SK-N-SH (cell line): ENCODE measurements at regions not wholly inside any gene's neighbourhood (a gene's known extent, or its start where the extent isn't known, plus 50 kb on each side); places are given as distances from the start of the nearest gene placed in this dataset.

ENCODE experiments used
- CTCF ChIA-PET: fragments of 300-600, 350-600 bp; formaldehyde crosslinking; extraction: SDS; loops from one replicate; lab custom pipeline; 2021; lab: Yijun Ruan, JAX
- POLR2A ChIA-PET: fragments of 350-600 bp; sonication (Branson Sonifier 250); formaldehyde crosslinking; extraction: SDS; loops from one replicate; lab custom pipeline; 2020; ENCODE audit warnings: antibody characterized with exemption, inconsistent platforms; lab: Yijun Ruan, JAX
- DNase-seq: peaks from one replicate; pipeline ENCODE4 v3.0.0; 2012
- H2AFZ ChIP-seq: fragments of 200-600 bp; sonication (generic); 2 replicates; pipeline ENCODE4 v1.8.1; 2016; ENCODE audit warnings: antibody characterized with exemption, mild to moderate bottlenecking, low read depth
- H3F3A ChIP-seq: fragments of 200-600 bp; sonication (generic); replicated peaks from 2 replicates; pipeline ENCODE3; 2016; ENCODE audit warnings: antibody characterized with exemption, mild to moderate bottlenecking; ENCODE audit not compliant: insufficient read depth
- H3K27ac ChIP-seq, 2 experiments: fragments of 200-500 bp in 1 of 2; fragments of 200-600 bp in 1 of 2; sonication (Bioruptor generic) in 1 of 2; sonication (generic), shearing (Covaris generic) in 1 of 2; 2 replicates each; pipeline versions ENCODE4 v1.5.1 to v1.6.1; 2014 to 2016; ENCODE audit warnings: low read depth in 2 of 2, inconsistent platforms in 1 of 2, low read length in 1 of 2, mild to moderate bottlenecking in 1 of 2, mixed read lengths in 1 of 2
- H3K27me3 ChIP-seq: fragments of 200-600 bp; sonication (generic), shearing (Covaris generic); 2 replicates; pipeline ENCODE4 v1.6.1; 2016; ENCODE audit warnings: mixed run types; ENCODE audit not compliant: insufficient read depth
- H3K36me3 ChIP-seq, 2 experiments: fragments of 200-500 bp in 1 of 2; fragments of 200-600 bp in 1 of 2; sonication (Bioruptor generic) in 1 of 2; sonication (generic) in 1 of 2; replicated peaks in 1 of 2; 2 replicates each; pipeline versions ENCODE3 to v1.5.1; 2014 to 2016; ENCODE audit warnings: low read length in 1 of 2, mild to moderate bottlenecking in 1 of 2; ENCODE audit not compliant: insufficient read depth in 2 of 2, control insufficient read depth in 1 of 2
- H3K4me1 ChIP-seq, 2 experiments: fragments of 200-500 bp in 1 of 2; fragments of 200-600 bp in 1 of 2; sonication (Bioruptor generic) in 1 of 2; sonication (generic), shearing (Covaris generic) in 1 of 2; 2 replicates each; pipeline versions ENCODE4 v1.5.1 to v1.6.1; 2014 to 2016; ENCODE audit warnings: low read depth in 1 of 2, low read length in 1 of 2, mixed run types in 1 of 2; ENCODE audit not compliant: insufficient read depth in 2 of 2, control insufficient read depth in 1 of 2
- H3K4me2 ChIP-seq: fragments of 200-600 bp; sonication (generic), shearing (Covaris generic); 2 replicates; pipeline ENCODE4 v1.6.1; 2017; ENCODE audit warnings: mixed run types
- H3K4me3 ChIP-seq, 2 experiments: fragments of 200-500 bp in 1 of 2; fragments of 200-600 bp in 1 of 2; sonication (Bioruptor generic) in 1 of 2; sonication (generic), shearing (Covaris generic) in 1 of 2; 2 replicates each; pipeline versions ENCODE4 v1.5.1 to v1.8.1; 2014 to 2016; ENCODE audit warnings: low read depth in 2 of 2, inconsistent platforms in 1 of 2, low read length in 1 of 2, mild to moderate bottlenecking in 1 of 2, mixed read lengths in 1 of 2, moderate library complexity in 1 of 2
- H3K79me2 ChIP-seq: fragments of 200-600 bp; sonication (generic); 2 replicates; pipeline ENCODE4 v1.8.1; 2017; ENCODE audit warnings: mild to moderate bottlenecking; ENCODE audit not compliant: insufficient read depth
- H3K9ac ChIP-seq: fragments of 200-600 bp; sonication (generic); 2 replicates; pipeline ENCODE4 v1.6.1; 2017; ENCODE audit warnings: mixed run types
- H3K9me2 ChIP-seq: fragments of 200-600 bp; sonication (generic); 2 replicates; pipeline ENCODE4 v1.6.1; 2017; ENCODE audit warnings: mixed run types
- H3K9me3 ChIP-seq: fragments of 200-600 bp; sonication (generic); 2 replicates; pipeline ENCODE4 v1.6.1; 2017; ENCODE audit warnings: mixed run types, mild to moderate bottlenecking, moderate library complexity
- H4K20me1 ChIP-seq: fragments of 200-600 bp; sonication (generic); 2 replicates; pipeline ENCODE4 v1.6.1; 2017; ENCODE audit warnings: mild to moderate bottlenecking, mixed run types; ENCODE audit not compliant: insufficient read depth
- EZH2phosphoT487 ChIP-seq: fragments of 200-600 bp; sonication (generic); IDR thresholded peaks from 2 replicates; pipeline ENCODE4 v1.6.1; 2017; ENCODE audit warnings: low read depth, mixed run types, mild to moderate bottlenecking, antibody characterized with exemption, moderate library complexity, borderline replicate concordance
- FOXJ3 ChIP-seq: sonication (generic); formaldehyde crosslinking; IDR thresholded peaks from 2 replicates; pipeline ENCODE4 v1.5.1; 2020; ENCODE audit warnings: mild to moderate bottlenecking, missing genetic modification reagents
- JUND ChIP-seq: IDR thresholded peaks from 2 replicates; pipeline ENCODE4 v1.4.0; 2012
- MAX ChIP-seq: IDR thresholded peaks from 2 replicates; pipeline ENCODE4 v1.4.0; 2012; ENCODE audit warnings: low read depth
- MEF2A ChIP-seq: IDR thresholded peaks from 2 replicates; pipeline ENCODE4 v1.4.0; 2012; ENCODE audit warnings: low read depth, borderline replicate concordance
- NFIC ChIP-seq: IDR thresholded peaks from 2 replicates; pipeline ENCODE4 v1.4.0; 2012; ENCODE audit warnings: borderline replicate concordance
- NRF1 ChIP-seq: IDR thresholded peaks from 2 replicates; pipeline ENCODE4 v1.6.1; 2012; ENCODE audit warnings: low read depth, mild to moderate bottlenecking, low read length
- POLR2AphosphoS5 ChIP-seq: IDR thresholded peaks from 2 replicates; pipeline ENCODE4 v1.6.1; 2012; ENCODE audit warnings: low read depth, low read length
- RAD21 ChIP-seq: IDR thresholded peaks from 2 replicates; pipeline ENCODE4 v1.6.1; 2012; ENCODE audit warnings: mild to moderate bottlenecking, low read length
- REST ChIP-seq: IDR thresholded peaks from 2 replicates; pipeline ENCODE4 v1.6.1; 2012; ENCODE audit warnings: mild to moderate bottlenecking, low read depth, low read length, moderate library complexity
- RXRA ChIP-seq: IDR thresholded peaks from 2 replicates; pipeline ENCODE4 v1.4.0; 2012; ENCODE audit warnings: low read depth, mild to moderate bottlenecking, borderline replicate concordance
- SMC3 ChIP-seq: IDR thresholded peaks from 2 replicates; pipeline ENCODE4 v1.6.1; 2012; ENCODE audit warnings: low read depth, low read length, improper control_type of control experiment
- TCF12 ChIP-seq: IDR thresholded peaks from 2 replicates; pipeline ENCODE4 v1.4.0; 2012
- TEAD4 ChIP-seq: IDR thresholded peaks from 2 replicates; pipeline ENCODE4 v1.4.0; 2012; ENCODE audit warnings: mild to moderate bottlenecking, borderline replicate concordance; ENCODE audit not compliant: insufficient read depth
- USF1 ChIP-seq: IDR thresholded peaks from 2 replicates; pipeline ENCODE4 v1.4.0; 2012; ENCODE audit warnings: low read depth, borderline replicate concordance
- USF2 ChIP-seq: fragments of 150-350 bp; IDR thresholded peaks from 2 replicates; pipeline ENCODE4 v1.6.1; 2017; ENCODE audit warnings: antibody characterized with exemption, low read length, low read depth, borderline replicate concordance
- YY1 ChIP-seq: IDR thresholded peaks from 2 replicates; pipeline ENCODE4 v1.4.0; 2012; ENCODE audit warnings: low read depth, mild to moderate bottlenecking
- ZBTB33 ChIP-seq: IDR thresholded peaks from 2 replicates; pipeline ENCODE4 v1.4.0; 2012; ENCODE audit warnings: low read depth, borderline replicate concordance
- WGBS: methylation state at CpG from one replicate; pipeline ENCODE4 v1.1.6; 2017; ENCODE audit warnings: low lambda C conversion rate; 5-methylcytosine and 5-hydroxymethylcytosine counted together

- CTCF ChIA-PET, result no interaction called here
- 48% methylated on average over 4 of the region's 4 CpGs for WGBS
- no peak for DNase-seq
- no peaks in the 10 kb centered on the region for H3K4me1 ChIP-seq
- no peak overlapping the region for H3K9ac ChIP-seq
- no peak overlapping the region for H3K27ac ChIP-seq
- no peak for TF ChIP-seq REST
- no peak for TF ChIP-seq NRF1
- no peak for TF ChIP-seq JUND
- TF ChIP-seq ZBTB33, result no peak
- TF ChIP-seq POLR2AphosphoS5, result no peak
- TF ChIP-seq SMC3, result no peak
- no peak for TF ChIP-seq EZH2phosphoT487
- TF ChIP-seq USF2, result no peak
- TF ChIP-seq FOXJ3 (CRISPR knock-in tag), result no peak
- TF ChIP-seq RXRA, result no peak
- no peak for TF ChIP-seq MAX
- TF ChIP-seq YY1, result no peak
- TF ChIP-seq MEF2A, result no peak
- no peak for TF ChIP-seq USF1
- TF ChIP-seq TEAD4, result no peak
- no peak for TF ChIP-seq TCF12
- TF ChIP-seq RAD21, result no peak
- TF ChIP-seq NFIC, result no peak
- H3K4me2 ChIP-seq, result no peak overlapping the region
- no peaks in the 10 kb centered on the region for H3K36me3 ChIP-seq
- H3K79me2 ChIP-seq, result no peaks in the 10 kb centered on the region
- H3K9me3 ChIP-seq, result no peaks in the 10 kb centered on the region
- no peak overlapping the region for H3K4me3 ChIP-seq
- H4K20me1 ChIP-seq, result no peaks in the 10 kb centered on the region
- no peaks in the 10 kb centered on the region for H3K9me2 ChIP-seq
- H2AFZ ChIP-seq, result no peak overlapping the region
- H3K27me3 ChIP-seq, result no peaks in the 10 kb centered on the region
- H3F3A ChIP-seq, result no peaks in the 10 kb centered on the region
- POLR2A ChIA-PET, result no interaction called here
Observed at GRCh38 chr13:62067821-62068220, 652.2 kb upstream of the PCDH20 start.
